Breast epithelium (tissue), 4 donors: ENCODE measurements at regions not wholly inside any gene's neighbourhood (a gene's known extent, or its start where the extent isn't known, plus 50 kb on each side); places are given as distances from the start of the nearest gene placed in this dataset.

ENCODE experiments used
- DNase-seq, 2 donors: peaks; one replicate each; pipeline ENCODE4 v3.0.0-alpha.2; 2019; ENCODE audit warnings: low spot score in 2 of 2
- H3K27ac ChIP-seq, 2 donors: fragments of 200-600 bp; sonication (generic) in 1 of 2; one replicate each; pipeline ENCODE4 v1.5.1; 2016 to 2019; ENCODE audit warnings: mild to moderate bottlenecking in 1 of 2
- H3K27me3 ChIP-seq, 2 donors: fragments of 200-600 bp; sonication (generic) in 1 of 2; one replicate each; pipeline versions ENCODE4 v1.5.1 to v1.6.0; 2017 to 2019; ENCODE audit warnings: control low read depth in 1 of 2, mild to moderate bottlenecking in 1 of 2
- H3K36me3 ChIP-seq: fragments of 200-600 bp; one replicate; pipeline ENCODE4 v1.5.1; 2019
- H3K4me1 ChIP-seq, 2 donors: fragments of 200-600 bp; sonication (generic); one replicate each; pipeline ENCODE4 v1.5.1; 2016 to 2019; ENCODE audit warnings: control low read depth in 1 of 2
- H3K4me3 ChIP-seq, 3 donors: fragments of 200-600 bp; sonication (generic); 1 replicate in 2 of 3; 2 replicates in 1 of 3; pipeline ENCODE4 v1.5.1; 2016 to 2019; ENCODE audit warnings: mild to moderate bottlenecking in 3 of 3, moderate library complexity in 2 of 3
- H3K9me3 ChIP-seq, 2 donors: fragments of 200-600 bp; sonication (generic) in 1 of 2; one replicate each; pipeline ENCODE4 v1.5.1; 2016 to 2019; ENCODE audit warnings: control low read depth in 1 of 2
- CTCF ChIP-seq, 3 donors: fragments of 450-650 bp; IDR thresholded peaks; one replicate each; pipeline ENCODE4 v1.5.1; 2016 to 2017; ENCODE audit warnings: antibody characterized with exemption in 3 of 3, mild to moderate bottlenecking in 3 of 3, moderate library complexity in 3 of 3
- POLR2A ChIP-seq: fragments of 450-650 bp; IDR thresholded peaks from one replicate; pipeline ENCODE4 v1.6.1; 2016; ENCODE audit warnings: antibody characterized with exemption, mild to moderate bottlenecking, moderate library complexity
- POLR2AphosphoS5 ChIP-seq, 3 donors: sonication (generic); formaldehyde crosslinking; IDR thresholded peaks; one replicate each; pipeline ENCODE4 v1.6.1; 2017; ENCODE audit warnings: antibody characterized with exemption in 3 of 3
- intact Hi-C: fragments of 100-400 bp; cut with DNase I; formaldehyde crosslinking; loops from one replicate; pipeline ENCODE4 v1.15.1; 2023; ENCODE audit warnings: low total_unique reads

DNA sequence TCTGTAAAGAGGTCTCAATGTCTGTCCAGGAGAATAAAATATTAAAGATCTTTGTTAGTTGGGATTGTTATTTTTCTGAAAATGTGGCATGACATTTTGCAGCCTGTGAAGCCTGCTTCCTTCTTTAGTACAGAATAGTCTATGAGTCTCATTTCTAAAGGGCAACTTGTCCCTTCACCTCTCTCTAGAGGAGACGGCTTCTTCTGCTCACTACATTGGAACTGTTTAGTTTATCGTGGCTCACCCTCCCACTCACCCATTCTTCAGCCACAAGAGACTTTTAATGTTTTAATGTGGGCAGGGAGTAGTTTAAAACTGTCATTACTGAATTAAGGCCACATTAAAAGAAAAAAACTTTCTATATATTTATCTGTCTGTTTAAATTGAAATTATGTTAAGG, 161.0 kb downstream of the BARD1 start:
- no peak overlapping the region for H3K4me3 ChIP-seq
- no peaks in the 10 kb centered on the region for H3K9me3 ChIP-seq
- DNase-seq, result no peak
- no peak overlapping the region for H3K27ac ChIP-seq
- no peaks in the 10 kb centered on the region for H3K27me3 ChIP-seq
- H3K4me1 ChIP-seq, result no peaks in the 10 kb centered on the region
- intact Hi-C loops, result no loop called here
- TF ChIP-seq POLR2A (no peak), CTCF (IDR thresholded peaks at IDR 0.05) (no peak), POLR2AphosphoS5 (IDR thresholded peaks at IDR 0.05) (no peak)
- H3K36me3 ChIP-seq, result no peaks in the 10 kb centered on the region

- no peaks in the 10 kb centered on the region for H3K9me3 ChIP-seq
- H3K4me3 ChIP-seq, result no peak overlapping the region
- no peak for TF ChIP-seq POLR2AphosphoS5 (IDR thresholded peaks at IDR 0.05)
- TF ChIP-seq CTCF (IDR thresholded peaks at IDR 0.05), result no peak
- TF ChIP-seq POLR2A, result no peak
- no peaks in the 10 kb centered on the region for H3K36me3 ChIP-seq
- H3K27ac ChIP-seq, result no peak overlapping the region
- no peak for DNase-seq
- intact Hi-C loops, result no loop called here
- no peaks in the 10 kb centered on the region for H3K4me1 ChIP-seq
- no peaks in the 10 kb centered on the region for H3K27me3 ChIP-seq
Observed at GRCh38 chr2:214631406-214631805, 178.1 kb downstream of the BARD1 start.

DNA sequence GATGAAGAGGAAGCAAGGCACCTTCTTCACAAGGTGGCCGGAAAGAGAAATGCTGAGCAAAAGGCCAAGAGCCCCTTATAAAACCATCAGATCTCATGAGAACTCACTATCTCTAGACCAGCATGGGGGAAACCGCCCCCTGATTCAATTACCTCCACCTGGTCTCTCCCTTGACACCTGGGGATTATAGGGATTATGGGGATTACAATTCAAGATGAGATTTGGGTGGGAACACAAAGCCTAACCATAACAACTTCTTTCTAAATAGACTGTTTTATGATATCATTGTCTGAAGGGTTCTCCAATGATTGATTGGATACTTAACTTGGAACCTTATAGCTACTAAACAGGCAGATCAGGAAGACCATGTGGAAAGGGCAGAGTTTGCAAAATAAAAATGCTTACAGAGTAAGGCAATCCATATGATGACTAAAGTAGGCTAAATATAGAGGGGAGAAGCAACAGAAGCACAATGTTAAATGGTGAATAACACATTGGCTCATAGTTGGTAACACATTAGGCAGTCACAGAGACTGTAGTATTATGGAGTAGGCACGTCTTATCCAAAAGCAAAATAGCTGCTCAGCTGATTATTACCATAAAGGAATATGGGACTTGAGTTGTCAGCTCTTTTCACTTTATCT, 179.0 kb downstream of the BARD1 start:
- Histone ChIP-seq H3K9me3 (no peaks in the 10 kb centered on the region), H3K4me1 (no peaks in the 10 kb centered on the region), H3K27me3 (no peaks in the 10 kb centered on the region), H3K27ac (no peak overlapping the region), H3K4me3 (no peak overlapping the region), H3K36me3 (no peaks in the 10 kb centered on the region)
- intact Hi-C loops, result no loop called here
- no peak for TF ChIP-seq CTCF (IDR thresholded peaks at IDR 0.05)
- no peak for TF ChIP-seq POLR2AphosphoS5 (IDR thresholded peaks at IDR 0.05)
- TF ChIP-seq POLR2A, result no peak
- no peak for DNase-seq

- intact Hi-C loops, result loop anchor here (5.0 kb wide), 1 partner anchor 978 kb away; no protein-coding TSS in a partner anchor
Observed at GRCh38 chr2:214629875-214630274, 179.6 kb downstream of the BARD1 start.

More at GRCh38 chr2:214629875-214630274, 179.6 kb downstream of the BARD1 start:
- Histone ChIP-seq H3K9me3 (no peaks in the 10 kb centered on the region), H3K36me3 (no peaks in the 10 kb centered on the region), H3K27ac (no peak overlapping the region), H3K4me3 (no peak overlapping the region), H3K27me3 (no peaks in the 10 kb centered on the region), H3K4me1 (no peaks in the 10 kb centered on the region)
- DNase-seq, result no peak
- no peak for TF ChIP-seq POLR2AphosphoS5 (IDR thresholded peaks at IDR 0.05)
- TF ChIP-seq POLR2A, result no peak
- no peak for TF ChIP-seq CTCF (IDR thresholded peaks at IDR 0.05)
